ENCODE measurements at regions not wholly inside any gene's neighbourhood (a gene's known extent, or its start where the extent isn't known, plus 50 kb on each side); places are given as distances from the start of the nearest gene placed in this dataset.

- H3K36me3 Mint-ChIP-seq (ENCODE audit: insufficient read depth, unreplicated experiment), result peaks cover 11% of the 10 kb centered on the region
- Histone ChIP-seq H3K9me3 (no peaks in the 10 kb centered on the region; the same call in 1 of the 2 replicates), H3K4me3 (ENCODE audit: low read depth, low read length) (no peak overlapping the region), H3K27me3 (replicated peaks; ENCODE audit: control insufficient read depth, insufficient read depth, low read length) (no peaks in the 10 kb centered on the region), H3K4me1 (peaks cover 56% of the 10 kb centered on the region), H3K36me3 (ENCODE audit: control insufficient read depth, insufficient read depth, low read length) (no peaks in the 10 kb centered on the region)
- no peaks in the 10 kb centered on the region for H3K27me3 Mint-ChIP-seq (ENCODE audit: insufficient read depth, unreplicated experiment)
- no TSS peak for BruUV-seq (replicated peaks)
- H3K4me1 Mint-ChIP-seq (ENCODE audit: low read depth, unreplicated experiment), result peaks cover 42% of the 10 kb centered on the region
- no peak for TF ChIP-seq CTCF (IDR thresholded peaks at IDR 0.05; ENCODE audit: insufficient read depth in 1 of 2, low read depth in 1 of 2, low read length in 1 of 2, severe bottlenecking in 1 of 2, unreplicated experiment in 1 of 2)
- ChIA-PET CTCF (interaction anchor here (0.6 to 1.0 kb wide), 2 partner anchors 25 to 44 kb away, joined by 3 read pairs; no protein-coding TSS in a partner anchor), POLR2A (interaction anchor here (1.2 kb wide), 1 partner anchor 63 kb away, joined by 5 read pairs; no protein-coding TSS in a partner anchor)
- intact Hi-C loops (cut with micrococcal nuclease; ENCODE audit: unreplicated experiment), result loop anchor here (1.0 kb wide), 2 partner anchors 46 to 74 kb away; no protein-coding TSS in a partner anchor
- peak; percentile 46 to 51 for DNase-seq
- peak overlapping the region; percentile 48 for H3K4me3 Mint-ChIP-seq (ENCODE audit: unreplicated experiment)
- peak overlapping the region; percentile 9 for H3K27ac Mint-ChIP-seq (ENCODE audit: unreplicated experiment)
- H3K9me3 Mint-ChIP-seq (ENCODE audit: unreplicated experiment), result peaks cover 44% of the 10 kb centered on the region
Observed at GRCh38 chr4:74608151-74608949, 163.4 kb downstream of the AREG start.

- Histone ChIP-seq H3K36me3 (ENCODE audit: control insufficient read depth, insufficient read depth, low read length) (no peaks in the 10 kb centered on the region), H3K4me1 (peaks cover 39% of the 10 kb centered on the region), H3K4me3 (ENCODE audit: low read depth, low read length) (no peak overlapping the region), H3K9me3 (0 out of 2 replicates have a peak, but pooled peaks cover 11% of the 10 kb centered on the region), H3K27me3 (replicated peaks; ENCODE audit: control insufficient read depth, insufficient read depth, low read length) (no peaks in the 10 kb centered on the region)
- peaks cover 63% of the 10 kb centered on the region for H3K9me3 Mint-ChIP-seq (ENCODE audit: unreplicated experiment)
- H3K27ac Mint-ChIP-seq (ENCODE audit: unreplicated experiment), result no peak overlapping the region
- POLR2A ChIA-PET, result no interaction called here
- no peak for TF ChIP-seq CTCF (IDR thresholded peaks at IDR 0.05; ENCODE audit: insufficient read depth in 1 of 2, low read depth in 1 of 2, low read length in 1 of 2, severe bottlenecking in 1 of 2, unreplicated experiment in 1 of 2)
- H3K4me3 Mint-ChIP-seq (ENCODE audit: unreplicated experiment), result no peak overlapping the region
- H3K36me3 Mint-ChIP-seq (ENCODE audit: insufficient read depth, unreplicated experiment), result peaks cover 11% of the 10 kb centered on the region
- CTCF ChIA-PET, result no interaction called here
- intact Hi-C loops (cut with micrococcal nuclease; ENCODE audit: unreplicated experiment), result no loop called here
- DNase-seq, result no peak
- no TSS peak for BruUV-seq (replicated peaks)
- H3K27me3 Mint-ChIP-seq (ENCODE audit: insufficient read depth, unreplicated experiment), result no peaks in the 10 kb centered on the region
- peaks cover 47% of the 10 kb centered on the region for H3K4me1 Mint-ChIP-seq (ENCODE audit: low read depth, unreplicated experiment)
Observed at GRCh38 chr4:74610491-74610890, 165.6 kb downstream of the AREG start.

- Mint-ChIP-seq H3K4me3 (ENCODE audit: unreplicated experiment) (no peak overlapping the region), H3K4me1 (ENCODE audit: low read depth, unreplicated experiment) (peaks cover 39% of the 10 kb centered on the region), H3K36me3 (ENCODE audit: insufficient read depth, unreplicated experiment) (peaks cover 8% of the 10 kb centered on the region), H3K9me3 (ENCODE audit: unreplicated experiment) (peaks cover 57% of the 10 kb centered on the region), H3K27me3 (ENCODE audit: insufficient read depth, unreplicated experiment) (no peaks in the 10 kb centered on the region), H3K27ac (ENCODE audit: unreplicated experiment) (peak overlapping the region; percentile 55)
- DNase-seq, result no peak
- Histone ChIP-seq H3K4me3 (ENCODE audit: low read depth, low read length) (no peak overlapping the region), H3K27me3 (replicated peaks; ENCODE audit: control insufficient read depth, insufficient read depth, low read length) (no peaks in the 10 kb centered on the region), H3K9me3 (peaks cover 14% of the 10 kb centered on the region), H3K4me1 (peaks cover 29% of the 10 kb centered on the region), H3K36me3 (ENCODE audit: control insufficient read depth, insufficient read depth, low read length) (no peaks in the 10 kb centered on the region)
- ChIA-PET CTCF (no interaction called here), POLR2A (no interaction called here)
- no peak for TF ChIP-seq CTCF (IDR thresholded peaks at IDR 0.05; ENCODE audit: insufficient read depth in 1 of 2, low read depth in 1 of 2, low read length in 1 of 2, severe bottlenecking in 1 of 2, unreplicated experiment in 1 of 2)
- BruUV-seq (replicated peaks), result no TSS peak
- intact Hi-C loops (cut with micrococcal nuclease; ENCODE audit: unreplicated experiment), result no loop called here
Observed at GRCh38 chr4:74612837-74613236, 167.9 kb downstream of the AREG start.
